Stimulated activated effector memory CD8-positive, alpha-beta T cell treated with anti-CD3 and anti-CD28 coated beads, Interleukin-12 subunit alpha, Interleukin-12 subunit beta, amount 100 ng/mL, for 72 hours (primary cell): ENCODE measurements at regions not wholly inside any gene's neighbourhood (a gene's known extent, or its start where the extent isn't known, plus 50 kb on each side); places are given as distances from the start of the nearest gene placed in this dataset.

Experiments used
- ATAC-seq: fragments of 150-1000 bp; cut with Tn5 transposase; 2 replicates; pipeline ENCODE4 v1.10.0; 2021
- DNase-seq, 2 donors: peaks; one replicate each; pipeline ENCODE4 v3.0.0; 2021 to 2022; ENCODE audit warnings: low spot score in 2 of 2
- H3K27ac Mint-ChIP-seq: one replicate; pipeline ENCODE4 v1.8.0; 2022; ENCODE audit warnings: mild to moderate bottlenecking, mixed read lengths
- H3K36me3 Mint-ChIP-seq: one replicate; pipeline ENCODE4 v1.8.0; 2022; ENCODE audit warnings: mild to moderate bottlenecking, mixed read lengths
- H3K4me1 Mint-ChIP-seq: one replicate; pipeline ENCODE4 v1.8.0; 2022; ENCODE audit warnings: mixed read lengths
- H3K4me3 Mint-ChIP-seq: one replicate; pipeline ENCODE4 v1.8.0; 2022; ENCODE audit warnings: mild to moderate bottlenecking, mixed read lengths
- H3K9me3 Mint-ChIP-seq: one replicate; pipeline ENCODE4 v1.8.0; 2022; ENCODE audit warnings: mixed read lengths

GRCh38 chr2:144686518-144687215 lies 166.7 kb upstream of the ZEB2 start:
- no peak for DNase-seq
- ATAC-seq = no peak
- no peaks in the 10 kb centered on the region for H3K36me3 Mint-ChIP-seq
- no peak overlapping the region for H3K4me3 Mint-ChIP-seq
- no peaks in the 10 kb centered on the region for H3K4me1 Mint-ChIP-seq
- H3K27ac Mint-ChIP-seq = no peak overlapping the region
- no peaks in the 10 kb centered on the region for H3K9me3 Mint-ChIP-seq

DNA sequence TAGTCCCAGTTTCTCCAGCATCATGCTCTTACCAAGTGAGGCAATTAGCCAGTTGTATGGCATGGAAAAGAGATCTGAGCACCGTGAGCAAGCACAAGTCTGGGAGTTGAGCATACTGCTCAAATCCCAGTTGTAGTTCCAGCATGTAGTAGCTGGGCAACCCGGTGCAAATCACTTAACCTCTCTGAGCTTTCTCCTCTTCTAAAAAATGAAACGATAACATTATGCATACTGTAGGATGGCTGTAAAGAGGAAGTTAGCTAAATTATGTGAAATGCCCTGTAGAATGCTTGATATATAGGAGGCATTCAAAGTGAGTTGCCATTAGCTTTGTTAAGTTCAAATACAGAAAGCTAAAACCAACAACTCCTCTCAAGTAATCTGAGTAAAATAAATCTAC lies 164.0 kb upstream of the ZEB2 start:
- ATAC-seq = no peak
- Mint-ChIP-seq H3K36me3 (no peaks in the 10 kb centered on the region), H3K9me3 (no peaks in the 10 kb centered on the region), H3K4me3 (no peak overlapping the region), H3K27ac (no peak overlapping the region), H3K4me1 (no peaks in the 10 kb centered on the region)
- DNase-seq = no peak

GRCh38 chr2:144683107-144683753 lies 163.3 kb upstream of the ZEB2 start:
- Mint-ChIP-seq H3K36me3 (no peaks in the 10 kb centered on the region), H3K4me1 (no peaks in the 10 kb centered on the region), H3K9me3 (no peaks in the 10 kb centered on the region), H3K27ac (no peak overlapping the region), H3K4me3 (no peak overlapping the region)
- no peak for DNase-seq
- no peak for ATAC-seq

- DNase-seq (no peak), ATAC-seq (no peak)
- Mint-ChIP-seq H3K27ac (no peak overlapping the region), H3K9me3 (no peaks in the 10 kb centered on the region), H3K4me1 (no peaks in the 10 kb centered on the region), H3K4me3 (no peak overlapping the region), H3K36me3 (no peaks in the 10 kb centered on the region)
These were observed 162.3 kb upstream of the ZEB2 start for GRCh38 chr2:144682248-144682647.

DNA sequence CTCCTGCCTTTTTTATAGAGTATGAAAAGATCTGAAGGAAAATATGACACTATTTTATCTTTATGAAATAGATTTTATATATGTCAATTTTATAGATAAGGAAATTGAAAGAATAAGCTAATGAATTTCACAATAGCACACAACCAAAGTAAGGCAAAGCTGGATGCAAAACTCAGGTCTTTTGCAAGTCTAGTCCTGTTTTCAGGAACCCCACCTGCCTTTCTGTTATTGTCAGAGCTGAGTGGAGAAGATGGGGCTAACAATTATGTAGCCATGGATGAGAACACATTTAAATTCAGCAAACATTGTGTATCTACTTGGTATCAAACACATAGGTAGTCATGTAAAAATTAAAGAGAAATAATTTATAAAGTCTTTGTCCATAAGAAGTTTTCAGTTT lies 161.5 kb upstream of the ZEB2 start:
- H3K4me1 Mint-ChIP-seq = no peaks in the 10 kb centered on the region

DNA sequence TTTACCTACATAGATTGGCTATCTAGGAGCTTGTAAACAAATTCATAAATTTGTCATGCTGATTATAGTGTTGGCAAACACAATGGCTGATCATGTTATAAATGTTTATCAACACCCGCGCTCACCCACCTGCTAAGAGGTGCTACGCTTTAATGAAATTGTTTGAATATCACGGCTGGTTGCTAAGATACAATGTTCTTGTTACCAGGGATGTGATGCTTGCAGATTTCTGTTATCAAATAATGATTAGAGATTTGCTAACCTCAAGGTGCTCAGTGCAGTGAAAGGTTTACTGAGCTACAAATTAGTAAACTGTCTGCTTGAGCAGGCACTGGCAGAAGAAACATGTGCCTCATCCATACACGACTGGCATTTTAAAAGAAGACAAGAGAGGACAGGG lies 160.0 kb upstream of the ZEB2 start:
- no peak overlapping the region for H3K27ac Mint-ChIP-seq

More for the DNA sequence above, 161.5 kb upstream of the ZEB2 start:
- DNase-seq = no peak
- no peak overlapping the region for H3K27ac Mint-ChIP-seq
- no peak for ATAC-seq
- H3K9me3 Mint-ChIP-seq = no peaks in the 10 kb centered on the region
- no peak overlapping the region for H3K4me3 Mint-ChIP-seq
- H3K36me3 Mint-ChIP-seq = no peaks in the 10 kb centered on the region

GRCh38 chr2:144678736-144679135 lies 158.8 kb upstream of the ZEB2 start:
- Mint-ChIP-seq H3K9me3 (no peaks in the 10 kb centered on the region), H3K36me3 (no peaks in the 10 kb centered on the region), H3K4me1 (no peaks in the 10 kb centered on the region), H3K27ac (no peak overlapping the region), H3K4me3 (no peak overlapping the region)
- ATAC-seq (no peak), DNase-seq (no peak)

More for the DNA sequence above, 160.0 kb upstream of the ZEB2 start:
- ATAC-seq (no peak), DNase-seq (no peak)
- no peak overlapping the region for H3K4me3 Mint-ChIP-seq
- no peaks in the 10 kb centered on the region for H3K9me3 Mint-ChIP-seq
- no peaks in the 10 kb centered on the region for H3K36me3 Mint-ChIP-seq
- no peaks in the 10 kb centered on the region for H3K4me1 Mint-ChIP-seq

- no peaks in the 10 kb centered on the region for H3K9me3 Mint-ChIP-seq
- H3K4me3 Mint-ChIP-seq = no peak overlapping the region
- H3K36me3 Mint-ChIP-seq = no peaks in the 10 kb centered on the region
These were observed 155.8 kb upstream of the ZEB2 start for GRCh38 chr2:144675731-144676130.

DNA sequence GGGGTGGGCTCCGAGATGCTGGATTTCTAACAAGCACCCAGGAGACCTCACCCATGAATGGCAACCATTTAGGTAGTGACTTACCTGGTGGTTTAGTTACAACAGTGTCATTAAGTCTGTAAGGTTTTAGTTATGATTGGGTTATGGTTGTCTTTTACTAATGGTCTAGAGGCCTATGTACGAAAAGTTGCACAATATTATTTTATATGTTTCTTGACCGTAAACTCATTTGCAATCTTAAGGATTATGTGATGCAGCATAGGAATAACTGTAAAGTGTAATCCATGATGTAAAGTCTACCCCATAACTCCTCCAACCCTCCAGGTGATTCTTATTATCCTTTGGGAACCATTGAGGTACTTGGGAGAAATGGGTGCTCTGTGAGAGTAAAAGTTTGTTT lies 155.4 kb upstream of the ZEB2 start:
- ATAC-seq = no peak
- H3K4me3 Mint-ChIP-seq = no peak overlapping the region
- no peaks in the 10 kb centered on the region for H3K36me3 Mint-ChIP-seq
- no peak overlapping the region for H3K27ac Mint-ChIP-seq
- no peaks in the 10 kb centered on the region for H3K9me3 Mint-ChIP-seq
- no peak for DNase-seq
- H3K4me1 Mint-ChIP-seq = no peaks in the 10 kb centered on the region

More at GRCh38 chr2:144675731-144676130, 155.8 kb upstream of the ZEB2 start:
- Mint-ChIP-seq H3K27ac (no peak overlapping the region), H3K4me1 (no peaks in the 10 kb centered on the region)
- DNase-seq (no peak), ATAC-seq (no peak)

- ATAC-seq (no peak), DNase-seq (no peak)
- H3K9me3 Mint-ChIP-seq = no peaks in the 10 kb centered on the region
- no peaks in the 10 kb centered on the region for H3K36me3 Mint-ChIP-seq
- H3K4me1 Mint-ChIP-seq = no peaks in the 10 kb centered on the region
- H3K27ac Mint-ChIP-seq = no peak overlapping the region
- H3K4me3 Mint-ChIP-seq = no peak overlapping the region
These were observed 154.2 kb upstream of the ZEB2 start for GRCh38 chr2:144674071-144674470.

GRCh38 chr2:144673456-144673855 lies 153.5 kb upstream of the ZEB2 start:
- no peak overlapping the region for H3K4me3 Mint-ChIP-seq
- no peaks in the 10 kb centered on the region for H3K4me1 Mint-ChIP-seq
- no peaks in the 10 kb centered on the region for H3K36me3 Mint-ChIP-seq

DNA sequence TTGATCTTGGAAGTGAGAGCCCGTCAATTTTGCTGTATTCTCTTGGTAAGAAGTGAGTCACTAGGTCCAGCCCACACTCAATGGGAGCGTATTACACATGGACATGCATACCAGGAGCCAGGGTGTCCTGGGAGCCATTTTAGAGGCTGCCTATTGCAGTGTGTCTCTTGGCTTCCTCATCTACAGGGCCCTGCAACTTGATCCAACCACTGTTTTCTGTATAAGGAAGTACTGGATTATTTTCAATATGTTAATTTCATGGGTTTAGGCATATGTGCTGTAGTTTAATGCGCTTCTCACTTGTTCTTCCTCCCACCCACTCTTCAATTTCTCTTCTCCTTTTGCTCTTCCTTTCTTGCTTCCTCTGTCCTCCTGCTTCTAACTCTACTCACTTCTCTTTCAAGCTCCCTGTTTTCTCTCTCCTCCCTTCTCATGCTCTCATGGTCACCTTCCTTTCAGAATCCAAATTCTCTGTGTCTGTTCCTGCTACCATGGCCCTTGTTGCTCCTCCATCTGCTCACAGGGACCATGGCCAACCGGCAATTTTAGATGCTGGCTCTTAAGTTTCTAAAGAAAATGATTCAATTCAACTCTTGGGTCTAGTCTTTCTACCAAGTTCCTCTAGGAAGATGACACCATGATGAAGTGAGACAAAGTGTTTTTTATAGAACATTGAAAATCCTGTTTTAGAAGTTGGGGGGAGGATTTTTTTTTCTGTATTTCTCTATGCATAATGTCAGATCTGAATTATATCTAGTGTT lies 152.0 kb upstream of the ZEB2 start:
- no peaks in the 10 kb centered on the region for H3K4me1 Mint-ChIP-seq
- no peaks in the 10 kb centered on the region for H3K36me3 Mint-ChIP-seq
- H3K9me3 Mint-ChIP-seq = no peaks in the 10 kb centered on the region
- DNase-seq (no peak), ATAC-seq (no peak)
- H3K27ac Mint-ChIP-seq = no peak overlapping the region
- H3K4me3 Mint-ChIP-seq = no peak overlapping the region

More at GRCh38 chr2:144673456-144673855, 153.5 kb upstream of the ZEB2 start:
- ATAC-seq = no peak
- no peaks in the 10 kb centered on the region for H3K9me3 Mint-ChIP-seq
- no peak overlapping the region for H3K27ac Mint-ChIP-seq
- no peak for DNase-seq

DNA sequence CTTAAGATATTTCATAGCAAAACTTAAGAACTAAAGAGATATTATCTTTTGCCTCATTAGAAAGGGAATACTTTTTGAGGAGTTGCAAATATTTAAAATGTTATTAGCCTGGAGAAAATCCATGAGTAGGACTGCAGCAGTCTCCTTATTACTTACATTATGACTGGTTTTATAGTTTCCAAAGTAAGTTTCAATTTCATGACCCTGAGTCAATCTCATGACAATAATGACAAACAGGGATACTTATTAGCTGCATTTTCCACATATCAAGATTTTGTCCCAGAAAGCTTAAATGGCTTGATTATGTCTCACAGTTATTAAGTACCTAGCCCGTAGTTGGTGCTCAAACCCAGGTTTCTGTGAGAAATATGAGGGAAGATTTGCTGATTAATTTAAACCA lies 150.8 kb upstream of the ZEB2 start:
- ATAC-seq (peak; percentile 32), DNase-seq (no peak)
- H3K4me3 Mint-ChIP-seq = no peak overlapping the region
- peaks cover 5% of the 10 kb centered on the region for H3K4me1 Mint-ChIP-seq
- no peaks in the 10 kb centered on the region for H3K36me3 Mint-ChIP-seq
- H3K9me3 Mint-ChIP-seq = no peaks in the 10 kb centered on the region
- H3K27ac Mint-ChIP-seq = no peak overlapping the region

GRCh38 chr2:144670080-144670479 lies 150.2 kb upstream of the ZEB2 start:
- Mint-ChIP-seq H3K4me1 (peaks cover 6% of the 10 kb centered on the region), H3K9me3 (no peaks in the 10 kb centered on the region), H3K4me3 (no peak overlapping the region), H3K27ac (no peak overlapping the region), H3K36me3 (no peaks in the 10 kb centered on the region)
- ATAC-seq (no peak), DNase-seq (no peak)

DNA sequence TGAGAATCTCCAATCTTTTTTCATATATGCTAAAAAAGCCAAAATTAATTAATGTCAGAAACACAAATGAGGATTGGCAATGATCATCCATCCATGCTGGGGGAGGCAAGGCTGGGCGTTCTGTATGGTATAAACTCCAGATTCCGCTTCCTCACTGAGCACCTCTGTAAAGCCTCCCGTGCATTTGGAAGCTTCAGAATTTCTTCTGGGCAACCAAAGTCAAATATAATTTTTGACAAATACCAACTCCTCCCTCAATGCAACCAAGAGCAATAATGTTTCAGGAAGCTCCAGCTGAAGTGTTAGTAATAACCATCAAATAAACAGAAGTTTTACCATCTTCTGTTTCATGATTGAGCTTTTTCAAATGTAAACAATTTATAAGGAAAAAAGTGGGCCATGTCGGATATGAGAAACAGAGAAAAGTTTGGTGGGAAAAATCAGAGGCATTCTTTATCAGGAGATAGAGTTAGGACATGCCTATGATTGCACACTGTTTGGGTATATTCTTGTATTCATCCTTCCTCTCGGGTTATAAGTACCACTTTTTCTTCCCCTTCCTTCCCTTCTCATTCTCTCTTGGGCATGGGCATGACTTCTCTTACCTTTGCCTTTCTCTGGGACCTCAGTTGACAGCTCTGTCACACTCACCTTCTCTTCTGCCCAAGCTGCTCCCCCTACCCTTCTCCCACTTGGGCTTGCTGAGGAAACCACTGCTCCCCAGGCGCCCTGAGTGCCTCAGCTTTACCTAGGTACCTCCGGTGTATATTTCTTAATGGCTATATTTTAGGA lies 149.5 kb upstream of the ZEB2 start:
- no peaks in the 10 kb centered on the region for H3K36me3 Mint-ChIP-seq
- H3K9me3 Mint-ChIP-seq = no peaks in the 10 kb centered on the region
- no peak for ATAC-seq
- peaks cover 6% of the 10 kb centered on the region for H3K4me1 Mint-ChIP-seq
- H3K27ac Mint-ChIP-seq = no peak overlapping the region
- no peak for DNase-seq
- no peak overlapping the region for H3K4me3 Mint-ChIP-seq
